ENCODE measurements at regions not wholly inside any gene's neighbourhood (a gene's known extent, or its start where the extent isn't known, plus 50 kb on each side); places are given as distances from the start of the nearest gene placed in this dataset.

DNA sequence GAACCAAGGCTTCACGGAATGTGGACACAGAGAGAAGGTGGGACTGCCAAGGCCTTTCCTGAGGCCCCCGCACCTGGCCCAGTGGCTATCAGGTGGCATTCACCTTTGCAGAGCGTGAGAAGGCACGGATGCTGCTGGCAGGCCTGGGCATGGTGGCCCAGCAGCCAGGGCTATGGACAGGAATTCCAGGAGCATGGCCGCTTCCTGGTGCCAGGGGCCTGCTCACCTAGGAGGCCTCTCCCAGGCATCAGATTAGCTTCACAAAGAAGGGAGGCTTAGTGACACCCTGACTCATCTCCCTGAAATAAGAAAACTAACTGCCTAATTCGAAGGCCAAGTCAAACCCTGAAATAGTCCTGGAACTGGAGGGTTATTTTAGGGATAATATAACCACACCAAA lies 155.8 kb downstream of the TEX29 start:
- Histone ChIP-seq H3K9me3 (ENCODE audit: control insufficient read depth, low read depth, low read length) (no peaks in the 10 kb centered on the region), H3K4me1 (ENCODE audit: control insufficient read depth, insufficient read depth, low read length) (no peaks in the 10 kb centered on the region), H3K36me3 (ENCODE audit: control insufficient read depth, insufficient read depth, low read length) (no peaks in the 10 kb centered on the region), H3K27ac (ENCODE audit: low read length) (no peak overlapping the region), H3K4me3 (ENCODE audit: low read length) (no peak overlapping the region), H3K27me3 (ENCODE audit: control insufficient read depth, insufficient read depth, low read length) (no peaks in the 10 kb centered on the region)
- WGBS (ENCODE audit: insufficient coverage, low lambda C conversion rate): no CpG with 5 or more reads among the region's 6 CpGs
- DNase-seq: no peak

GRCh38 chr13:111479412-111479811 lies 159.0 kb downstream of the TEX29 start:
- no peaks in the 10 kb centered on the region for H3K9me3 ChIP-seq (ENCODE audit: control insufficient read depth, low read depth, low read length)
- H3K27me3 ChIP-seq (ENCODE audit: control insufficient read depth, insufficient read depth, low read length): no peaks in the 10 kb centered on the region
- no peaks in the 10 kb centered on the region for H3K4me1 ChIP-seq (ENCODE audit: control insufficient read depth, insufficient read depth, low read length)
- H3K36me3 ChIP-seq (ENCODE audit: control insufficient read depth, insufficient read depth, low read length): no peaks in the 10 kb centered on the region
- DNase-seq: no peak
- WGBS (ENCODE audit: insufficient coverage, low lambda C conversion rate): no CpG with 5 or more reads among the region's 14 CpGs
- no peak overlapping the region for H3K4me3 ChIP-seq (ENCODE audit: low read length)
- no peak overlapping the region for H3K27ac ChIP-seq (ENCODE audit: low read length)

- no peaks in the 10 kb centered on the region for H3K9me3 ChIP-seq (ENCODE audit: control insufficient read depth, low read depth, low read length)
- no peak overlapping the region for H3K27ac ChIP-seq (ENCODE audit: low read length)
- no peak for DNase-seq
- 80% methylated on average over 1 of the region's 8 CpGs for WGBS (ENCODE audit: insufficient coverage, low lambda C conversion rate)
- no peaks in the 10 kb centered on the region for H3K27me3 ChIP-seq (ENCODE audit: control insufficient read depth, insufficient read depth, low read length)
- no peak overlapping the region for H3K4me3 ChIP-seq (ENCODE audit: low read length)
- H3K4me1 ChIP-seq (ENCODE audit: control insufficient read depth, insufficient read depth, low read length): no peaks in the 10 kb centered on the region
- H3K36me3 ChIP-seq (ENCODE audit: control insufficient read depth, insufficient read depth, low read length): no peaks in the 10 kb centered on the region
Measured at GRCh38 chr13:111480503-111480902, 160.1 kb downstream of the TEX29 start.

- Histone ChIP-seq H3K9me3 (ENCODE audit: control insufficient read depth, low read depth, low read length) (no peaks in the 10 kb centered on the region), H3K27me3 (ENCODE audit: control insufficient read depth, insufficient read depth, low read length) (no peaks in the 10 kb centered on the region), H3K4me1 (ENCODE audit: control insufficient read depth, insufficient read depth, low read length) (no peaks in the 10 kb centered on the region), H3K27ac (ENCODE audit: low read length) (no peak overlapping the region), H3K4me3 (ENCODE audit: low read length) (no peak overlapping the region), H3K36me3 (ENCODE audit: control insufficient read depth, insufficient read depth, low read length) (no peaks in the 10 kb centered on the region)
- no CpG with 5 or more reads among the region's 11 CpGs for WGBS (ENCODE audit: insufficient coverage, low lambda C conversion rate)
- no peak for DNase-seq
Measured at GRCh38 chr13:111480976-111481375, 160.5 kb downstream of the TEX29 start.

GRCh38 chr13:111482126-111482525 lies 161.7 kb downstream of the TEX29 start:
- H3K27ac ChIP-seq (ENCODE audit: low read length): no peak overlapping the region
- no peak for DNase-seq
- WGBS (ENCODE audit: insufficient coverage, low lambda C conversion rate): no CpG with 5 or more reads among the region's 6 CpGs

DNA sequence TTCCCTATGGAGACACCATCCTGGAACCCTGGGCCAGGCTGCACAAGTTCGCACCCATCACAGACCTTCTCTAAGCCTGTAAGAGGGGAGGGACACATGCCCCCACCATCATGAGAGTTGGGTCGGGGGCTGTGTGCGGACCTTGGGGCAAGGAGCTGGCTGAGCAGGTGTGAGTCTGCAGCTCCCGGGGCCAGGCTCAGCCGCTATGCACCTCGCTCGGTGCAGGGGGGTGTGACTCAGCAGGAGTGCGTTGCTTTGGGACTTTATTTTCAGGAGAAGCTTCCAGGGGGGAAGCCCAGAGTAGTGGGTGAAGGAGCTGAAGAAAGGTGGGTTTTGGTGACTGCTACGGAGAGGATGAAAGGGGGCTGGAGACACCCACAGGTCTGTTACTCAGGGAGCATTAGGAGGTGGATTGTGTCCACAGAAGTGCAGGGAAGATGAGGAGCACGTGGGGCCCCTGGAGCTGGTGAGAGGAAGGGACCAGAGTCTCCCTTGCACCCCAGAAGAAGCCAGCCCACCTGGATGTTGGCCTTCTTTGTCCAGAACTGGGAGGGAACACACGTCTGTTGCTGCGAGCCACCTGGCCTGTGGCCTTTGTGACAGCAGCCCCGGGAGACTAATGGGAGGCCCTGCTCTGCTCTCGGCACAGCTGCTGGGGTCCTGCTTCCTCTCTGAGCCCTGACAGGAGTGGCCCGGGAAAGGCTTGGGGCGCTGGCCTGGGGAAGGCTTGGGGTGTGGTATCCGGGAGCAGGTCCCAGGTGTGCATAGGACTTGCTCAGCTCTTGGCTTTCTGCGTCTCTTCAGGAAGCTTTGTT lies 162.6 kb downstream of the TEX29 start:
- peaks cover 4% of the 10 kb centered on the region for H3K9me3 ChIP-seq (ENCODE audit: control insufficient read depth, low read depth, low read length)
- no peaks in the 10 kb centered on the region for H3K4me1 ChIP-seq (ENCODE audit: control insufficient read depth, insufficient read depth, low read length)
- no peak for DNase-seq
- no peaks in the 10 kb centered on the region for H3K36me3 ChIP-seq (ENCODE audit: control insufficient read depth, insufficient read depth, low read length)
- no peak overlapping the region for H3K4me3 ChIP-seq (ENCODE audit: low read length)
- no peak overlapping the region for H3K27ac ChIP-seq (ENCODE audit: low read length)
- no CpG with 5 or more reads among the region's 18 CpGs for WGBS (ENCODE audit: insufficient coverage, low lambda C conversion rate)
- H3K27me3 ChIP-seq (ENCODE audit: control insufficient read depth, insufficient read depth, low read length): no peaks in the 10 kb centered on the region

More at GRCh38 chr13:111482126-111482525, 161.7 kb downstream of the TEX29 start:
- no peaks in the 10 kb centered on the region for H3K36me3 ChIP-seq (ENCODE audit: control insufficient read depth, insufficient read depth, low read length)
- no peaks in the 10 kb centered on the region for H3K27me3 ChIP-seq (ENCODE audit: control insufficient read depth, insufficient read depth, low read length)
- no peaks in the 10 kb centered on the region for H3K4me1 ChIP-seq (ENCODE audit: control insufficient read depth, insufficient read depth, low read length)
- H3K9me3 ChIP-seq (ENCODE audit: control insufficient read depth, low read depth, low read length): peaks cover 4% of the 10 kb centered on the region
- no peak overlapping the region for H3K4me3 ChIP-seq (ENCODE audit: low read length)

DNA sequence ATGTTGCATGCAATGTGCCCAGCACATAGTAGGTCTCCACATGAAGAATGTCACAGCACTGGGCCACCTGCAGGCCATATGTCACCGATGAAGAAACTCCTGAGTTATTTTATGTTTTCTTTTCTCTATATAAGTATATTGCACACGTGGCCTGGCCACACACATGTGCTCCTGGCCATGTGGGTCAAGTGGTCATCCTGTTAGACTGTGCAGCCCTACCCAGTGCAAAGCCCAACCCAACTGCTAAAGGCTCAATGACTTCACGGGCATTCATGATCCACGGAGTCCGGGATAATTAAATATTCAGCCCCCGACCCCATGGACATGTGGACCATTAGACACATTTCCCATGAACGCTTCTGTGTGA lies 163.2 kb downstream of the TEX29 start:
- Histone ChIP-seq H3K27ac (ENCODE audit: low read length) (no peak overlapping the region), H3K36me3 (ENCODE audit: control insufficient read depth, insufficient read depth, low read length) (no peaks in the 10 kb centered on the region), H3K9me3 (ENCODE audit: control insufficient read depth, low read depth, low read length) (peaks cover 4% of the 10 kb centered on the region), H3K4me1 (ENCODE audit: control insufficient read depth, insufficient read depth, low read length) (no peaks in the 10 kb centered on the region), H3K4me3 (ENCODE audit: low read length) (no peak overlapping the region), H3K27me3 (ENCODE audit: control insufficient read depth, insufficient read depth, low read length) (no peaks in the 10 kb centered on the region)
- no CpG with 5 or more reads among the region's 7 CpGs for WGBS (ENCODE audit: insufficient coverage, low lambda C conversion rate)
- no peak for DNase-seq

GRCh38 chr13:111484141-111484925 lies 163.9 kb downstream of the TEX29 start:
- 73% methylated on average over 2 of the region's 22 CpGs for WGBS (ENCODE audit: insufficient coverage, low lambda C conversion rate)
- H3K9me3 ChIP-seq (ENCODE audit: control insufficient read depth, low read depth, low read length): peaks cover 4% of the 10 kb centered on the region
- H3K27ac ChIP-seq (ENCODE audit: low read length): no peak overlapping the region
- no peaks in the 10 kb centered on the region for H3K27me3 ChIP-seq (ENCODE audit: control insufficient read depth, insufficient read depth, low read length)
- H3K4me3 ChIP-seq (ENCODE audit: low read length): no peak overlapping the region
- DNase-seq: no peak
- H3K36me3 ChIP-seq (ENCODE audit: control insufficient read depth, insufficient read depth, low read length): no peaks in the 10 kb centered on the region
- H3K4me1 ChIP-seq (ENCODE audit: control insufficient read depth, insufficient read depth, low read length): no peaks in the 10 kb centered on the region

- WGBS (ENCODE audit: insufficient coverage, low lambda C conversion rate): no CpG with 5 or more reads among the region's 7 CpGs
- DNase-seq: no peak
- no peaks in the 10 kb centered on the region for H3K36me3 ChIP-seq (ENCODE audit: control insufficient read depth, insufficient read depth, low read length)
Measured at GRCh38 chr13:111484959-111485358, 164.5 kb downstream of the TEX29 start.

GRCh38 chr13:111485491-111486250 lies 165.2 kb downstream of the TEX29 start:
- DNase-seq: no peak
- 96% methylated on average over 4 of the region's 20 CpGs for WGBS (ENCODE audit: insufficient coverage, low lambda C conversion rate)

More at GRCh38 chr13:111484959-111485358, 164.5 kb downstream of the TEX29 start:
- H3K4me3 ChIP-seq (ENCODE audit: low read length): no peak overlapping the region
- peaks cover 4% of the 10 kb centered on the region for H3K9me3 ChIP-seq (ENCODE audit: control insufficient read depth, low read depth, low read length)
- H3K27me3 ChIP-seq (ENCODE audit: control insufficient read depth, insufficient read depth, low read length): no peaks in the 10 kb centered on the region
- no peak overlapping the region for H3K27ac ChIP-seq (ENCODE audit: low read length)
- H3K4me1 ChIP-seq (ENCODE audit: control insufficient read depth, insufficient read depth, low read length): no peaks in the 10 kb centered on the region

More at GRCh38 chr13:111485491-111486250, 165.2 kb downstream of the TEX29 start:
- Histone ChIP-seq H3K27me3 (ENCODE audit: control insufficient read depth, insufficient read depth, low read length) (no peaks in the 10 kb centered on the region), H3K9me3 (ENCODE audit: control insufficient read depth, low read depth, low read length) (peaks cover 4% of the 10 kb centered on the region), H3K4me1 (ENCODE audit: control insufficient read depth, insufficient read depth, low read length) (no peaks in the 10 kb centered on the region), H3K27ac (ENCODE audit: low read length) (no peak overlapping the region), H3K4me3 (ENCODE audit: low read length) (no peak overlapping the region), H3K36me3 (ENCODE audit: control insufficient read depth, insufficient read depth, low read length) (no peaks in the 10 kb centered on the region)
